HG03108 (cell line): ENCODE measurements at regions not wholly inside any gene's neighbourhood (a gene's known extent, or its start where the extent isn't known, plus 50 kb on each side); places are given as distances from the start of the nearest gene placed in this dataset.

Experiments used
- ATAC-seq: cut with Tn5 transposase; IDR thresholded peaks from one replicate; pipeline ENCODE4 v1.9.1; 2021; ENCODE audit warnings: moderate library complexity; ENCODE audit not compliant: unreplicated experiment

- no peak for ATAC-seq
These were observed 150.9 kb downstream of the TM9SF2 start for GRCh38 chr13:99652141-99652540.

GRCh38 chr13:99651016-99651415 lies 149.7 kb downstream of the TM9SF2 start:
- ATAC-seq: no peak

GRCh38 chr13:99650410-99650809 lies 149.1 kb downstream of the TM9SF2 start:
- no peak for ATAC-seq

- no peak for ATAC-seq
These were observed 147.7 kb downstream of the TM9SF2 start for GRCh38 chr13:99648927-99649326.

GRCh38 chr13:99648066-99648665 lies 146.9 kb downstream of the TM9SF2 start:
- no peak for ATAC-seq

GRCh38 chr13:99647596-99647985 lies 146.3 kb downstream of the TM9SF2 start:
- ATAC-seq: no peak

GRCh38 chr13:99646866-99647595 lies 145.8 kb downstream of the TM9SF2 start:
- ATAC-seq: no peak

- no peak for ATAC-seq
These were observed 141.6 kb downstream of the TM9SF2 start for GRCh38 chr13:99642841-99643240.

GRCh38 chr13:99642006-99642405 lies 140.7 kb downstream of the TM9SF2 start:
- ATAC-seq: no peak

- no peak for ATAC-seq
These were observed 139.0 kb downstream of the TM9SF2 start for GRCh38 chr13:99640260-99640659.

GRCh38 chr13:99639126-99639525 lies 137.9 kb downstream of the TM9SF2 start:
- ATAC-seq: no peak

- ATAC-seq: peak; percentile 87
These were observed 135.6 kb downstream of the TM9SF2 start for GRCh38 chr13:99636728-99637353.

GRCh38 chr13:99636306-99636705 lies 135.0 kb downstream of the TM9SF2 start:
- no peak for ATAC-seq

- ATAC-seq: no peak
These were observed 133.4 kb downstream of the TM9SF2 start for GRCh38 chr13:99634672-99635071.

- no peak for ATAC-seq
These were observed 129.1 kb downstream of the TM9SF2 start for GRCh38 chr13:99630269-99630898.

- ATAC-seq: no peak
These were observed 128.4 kb downstream of the TM9SF2 start for GRCh38 chr13:99629641-99630040.

GRCh38 chr13:99628442-99628841 lies 127.2 kb downstream of the TM9SF2 start:
- ATAC-seq: no peak

- no peak for ATAC-seq
These were observed 125.3 kb downstream of the TM9SF2 start for GRCh38 chr13:99626461-99627082.

GRCh38 chr13:99624936-99625540 lies 123.8 kb downstream of the TM9SF2 start:
- ATAC-seq: no peak

- no peak for ATAC-seq
These were observed 119.5 kb downstream of the TM9SF2 start for GRCh38 chr13:99620806-99621205.

- ATAC-seq: no peak
These were observed 117.9 kb downstream of the TM9SF2 start for GRCh38 chr13:99619207-99619606.
